ENCODE measurements at regions not wholly inside any gene's neighbourhood (a gene's known extent, or its start where the extent isn't known, plus 50 kb on each side); places are given as distances from the start of the nearest gene placed in this dataset.
"Not testable (repeated sequence)": the region's sequence is repeated elsewhere in the genome, so short reads cannot be mapped to it uniquely, and the experiment has no call there.

DNA sequence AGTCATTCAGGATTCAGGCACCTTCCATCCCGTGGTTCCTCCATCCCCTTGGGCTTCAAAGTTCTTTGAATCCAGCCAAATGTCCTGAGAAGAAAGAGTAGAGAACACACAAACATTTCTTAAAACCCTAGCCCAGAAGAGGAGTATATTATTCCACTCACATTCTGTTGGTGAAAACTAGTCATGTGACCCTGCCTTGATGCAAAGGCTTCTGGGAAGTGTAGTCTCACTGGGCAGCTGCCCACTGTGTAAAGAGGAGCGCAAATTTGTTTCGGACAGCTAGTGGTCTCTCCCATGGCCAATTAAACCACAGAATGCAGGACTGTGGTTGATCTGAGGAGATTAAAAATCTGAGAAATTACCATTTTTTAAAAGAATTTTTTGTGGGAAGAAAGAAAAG, 304.4 kb downstream of the SUCLA2 start:
- no peak for DNase-seq (ENCODE audit: low spot score)

DNA sequence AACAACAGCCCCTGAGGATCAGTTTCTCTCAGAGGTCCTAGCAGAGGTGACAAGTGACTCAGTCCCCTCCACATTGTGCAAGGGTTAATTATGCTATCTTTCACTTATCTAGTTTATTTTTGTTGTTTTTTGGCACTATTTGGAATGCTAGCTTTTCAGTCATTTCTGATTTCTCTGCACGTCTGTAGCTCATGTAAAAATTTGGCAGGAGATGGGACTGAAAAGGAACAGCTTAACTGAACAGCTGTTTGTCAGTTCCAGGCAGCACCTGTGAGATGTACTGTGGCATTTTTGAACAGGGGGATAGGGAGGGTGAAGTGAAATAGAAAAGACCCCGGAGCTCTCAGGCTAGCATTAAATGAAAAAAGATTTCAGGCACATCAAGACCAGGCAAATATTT, 313.5 kb downstream of the SUCLA2 start:
- no peak for DNase-seq (ENCODE audit: low spot score)

DNA sequence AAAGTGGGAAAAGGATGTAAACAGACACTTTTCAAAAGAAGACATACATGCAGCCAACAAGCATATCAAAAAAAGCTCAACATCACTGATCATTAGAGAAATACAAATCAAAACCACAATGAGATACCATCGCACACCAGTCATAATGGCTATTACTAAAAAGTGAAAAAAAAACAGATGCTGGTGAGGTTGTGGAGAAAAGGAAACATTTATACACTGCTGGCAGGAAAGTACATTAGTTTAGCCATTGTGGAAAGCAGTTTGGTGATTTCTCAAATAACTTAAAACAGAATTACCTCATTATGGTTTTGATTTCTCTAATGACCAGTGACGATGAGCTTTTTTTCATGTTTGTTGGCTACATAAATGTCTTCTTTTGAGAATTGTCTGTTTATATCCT, 315.9 kb downstream of the SUCLA2 start:
- not testable (repeated sequence) for DNase-seq (ENCODE audit: low spot score)

DNA sequence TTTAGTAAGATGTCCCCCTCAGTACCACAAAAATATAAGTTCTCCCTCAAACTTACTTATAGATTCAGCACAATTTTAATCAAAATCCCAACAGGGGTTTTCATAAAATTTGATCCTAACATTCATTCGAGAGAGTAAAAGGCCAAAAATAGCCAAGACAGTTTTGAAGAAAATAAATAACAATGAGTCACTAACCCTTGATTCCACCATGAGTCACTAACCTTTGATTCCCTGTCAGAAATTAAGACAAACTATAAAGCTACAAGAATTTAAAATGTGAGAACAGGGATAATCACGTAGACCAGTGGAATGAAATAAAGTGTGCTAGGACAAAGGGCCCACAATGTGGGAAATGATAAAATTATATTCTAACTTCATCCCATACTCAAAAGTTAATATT, 320.3 kb downstream of the SUCLA2 start:
- DNase-seq (ENCODE audit: low spot score): peak; percentile 14

DNA sequence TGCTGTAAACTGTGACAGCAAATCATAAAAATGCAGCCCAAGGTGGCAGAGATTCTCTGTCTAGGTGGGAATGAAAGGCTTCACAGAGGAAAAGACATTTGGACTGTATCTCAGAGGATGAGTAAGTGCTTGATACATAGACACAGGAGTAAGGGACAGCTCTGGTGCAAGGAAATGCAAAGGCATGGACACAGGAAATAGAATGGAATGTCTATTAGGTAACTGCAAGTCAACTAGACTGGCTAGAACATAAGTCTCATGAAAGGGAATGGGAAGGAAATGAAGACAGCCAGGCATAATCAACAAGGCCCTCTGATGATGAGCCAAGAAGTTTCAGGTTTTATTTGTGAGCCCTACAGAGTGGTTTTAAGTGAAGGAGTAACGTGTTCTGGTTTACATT, 321.7 kb downstream of the SUCLA2 start:
- DNase-seq (ENCODE audit: low spot score): peak; percentile 7

DNA sequence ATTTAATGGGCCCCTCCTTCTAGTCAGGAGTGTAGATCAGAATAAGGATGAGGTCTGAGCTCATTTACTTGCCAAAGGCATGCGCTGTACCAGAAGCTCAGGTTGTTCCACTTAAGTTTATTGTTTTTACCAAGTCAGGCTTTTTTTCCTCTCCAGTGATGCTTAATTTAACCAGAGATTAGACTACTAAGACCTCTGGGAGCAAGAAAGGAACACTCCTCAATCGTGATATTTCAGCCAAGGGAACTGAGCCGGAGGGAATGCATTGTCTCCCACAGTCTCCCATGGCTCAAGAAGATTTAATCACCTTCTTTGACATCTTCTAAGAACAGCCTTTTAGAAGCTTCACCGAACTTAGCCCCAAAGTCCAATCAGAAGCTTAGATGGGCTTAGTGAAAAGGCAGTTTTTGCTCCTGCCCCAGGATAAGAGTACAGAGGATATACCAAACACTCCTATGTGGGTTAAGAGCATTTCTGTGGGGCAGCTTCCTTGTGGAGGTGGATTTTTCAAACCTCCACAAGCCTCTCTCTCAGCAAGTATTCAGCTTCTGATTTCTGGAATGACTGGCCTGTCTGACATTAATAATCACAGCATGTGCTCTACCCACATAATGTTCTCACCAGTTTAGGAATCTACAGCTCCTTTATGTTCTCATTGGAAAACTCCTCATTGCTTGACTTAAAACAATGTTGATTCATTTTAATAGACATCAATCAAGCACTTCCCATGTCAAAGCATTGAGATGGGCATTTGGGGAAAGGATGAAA, 322.7 kb downstream of the SUCLA2 start:
- no peak for DNase-seq (ENCODE audit: low spot score)

DNA sequence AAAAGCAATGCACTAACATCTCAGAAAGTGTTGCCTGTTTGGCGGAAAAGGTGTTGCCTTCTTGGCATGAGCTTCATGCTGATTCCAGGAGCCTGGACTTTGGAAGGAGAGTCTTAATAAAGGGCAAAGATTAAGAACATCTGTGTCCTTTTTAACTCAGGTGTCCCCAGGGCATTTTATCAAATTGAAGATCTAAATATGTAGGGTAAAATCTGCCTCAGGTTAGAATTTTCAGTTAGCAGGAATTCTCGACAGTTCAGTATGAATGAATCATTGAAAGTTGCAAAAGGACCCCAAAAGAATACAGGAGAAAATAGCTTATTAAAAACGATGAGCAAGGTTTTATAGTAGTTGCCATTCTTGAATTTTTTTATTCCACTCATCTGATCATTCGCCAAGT, 325.2 kb downstream of the SUCLA2 start:
- no peak for DNase-seq (ENCODE audit: low spot score)

DNA sequence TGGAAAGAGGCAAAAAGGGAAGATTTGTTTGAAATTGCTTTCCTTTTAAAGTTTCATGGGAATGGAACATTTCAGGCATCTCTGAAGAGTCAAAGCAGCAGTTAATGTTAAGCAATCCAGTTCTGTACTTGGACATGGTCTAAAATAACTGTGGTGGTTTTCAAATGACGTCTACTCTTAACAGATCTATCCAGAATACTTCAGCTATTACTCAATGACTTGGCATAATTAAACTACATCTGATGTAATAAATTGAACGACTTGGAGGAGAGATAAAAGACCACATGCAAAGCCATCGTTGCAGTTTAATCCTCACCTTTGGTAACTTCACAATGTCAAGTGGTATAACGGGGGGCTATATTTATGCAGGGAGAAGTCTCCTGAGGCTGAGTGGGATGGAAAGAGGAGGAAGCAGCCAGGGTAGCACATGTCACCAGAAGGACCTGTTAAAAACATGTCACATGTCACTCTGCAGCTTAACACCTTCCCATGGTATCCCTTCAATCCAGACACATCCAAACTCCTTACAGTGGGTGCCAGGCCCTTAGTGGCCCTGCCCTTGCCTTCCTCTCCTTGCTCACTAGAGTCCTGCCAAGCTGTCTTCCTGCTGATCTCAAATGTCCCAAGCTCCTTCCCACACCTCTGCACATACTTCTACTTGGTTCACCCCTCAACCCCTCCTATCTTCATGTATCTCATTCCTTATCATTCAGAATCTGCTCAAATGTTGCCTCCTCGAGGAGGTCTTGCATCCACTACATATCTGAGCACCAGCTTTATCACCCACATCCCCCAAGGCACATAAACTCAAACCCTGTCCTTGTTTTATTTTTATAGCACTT, 327.8 kb downstream of the SUCLA2 start:
- DNase-seq (ENCODE audit: low spot score): no peak

DNA sequence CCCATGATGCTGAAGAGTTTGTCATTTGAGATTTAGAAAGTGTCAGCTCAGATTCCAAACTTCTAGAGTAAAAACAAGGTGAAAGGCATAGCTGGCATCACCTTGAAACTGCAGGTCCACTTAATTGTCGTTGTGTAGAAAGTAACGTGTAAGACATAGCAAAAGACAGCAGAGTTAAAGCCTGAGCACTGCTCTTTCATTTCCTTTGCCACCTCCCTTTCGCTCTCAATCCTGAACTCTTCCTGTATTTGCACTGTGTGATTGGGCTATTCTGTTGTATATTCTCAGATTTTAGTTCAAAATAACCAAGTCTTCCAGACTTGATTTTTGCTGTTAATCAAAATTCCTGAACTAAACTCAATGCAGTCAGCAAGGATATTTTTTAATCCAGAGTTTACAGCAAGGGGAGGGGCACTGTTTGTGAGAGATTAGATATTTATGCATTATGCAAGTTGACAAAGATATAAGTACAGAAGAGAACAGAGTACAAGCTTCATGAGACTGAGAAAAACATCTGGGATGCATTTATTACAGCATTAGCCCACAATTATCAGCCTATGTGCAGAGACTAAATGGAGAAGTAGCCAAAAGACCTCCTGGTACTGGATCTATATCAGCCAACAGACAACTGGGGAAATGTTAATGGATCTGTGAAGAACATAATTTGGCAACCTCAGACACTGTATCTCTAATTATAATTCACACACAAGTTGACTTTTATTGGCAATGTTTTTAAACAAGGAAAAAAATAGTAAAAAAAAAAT, 328.6 kb downstream of the SUCLA2 start:
- no peak for DNase-seq (ENCODE audit: low spot score)

DNA sequence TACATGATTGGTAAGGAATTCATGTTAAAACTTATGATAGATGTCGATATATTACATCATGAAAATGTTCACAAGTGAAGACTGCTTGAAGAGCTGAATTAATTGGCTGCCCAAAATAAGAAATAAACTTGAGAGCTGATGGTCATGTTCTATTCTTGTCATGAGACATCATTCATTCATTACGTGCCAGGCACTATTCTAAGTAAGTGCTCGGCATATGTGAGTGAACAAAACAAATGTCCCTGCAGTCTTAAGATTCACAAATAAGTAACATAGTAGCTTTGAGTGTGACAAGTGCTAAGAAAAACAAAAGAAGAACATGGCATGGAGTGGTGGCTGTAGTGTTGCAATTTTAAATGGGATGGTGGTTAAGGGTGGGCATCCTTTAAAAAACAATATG, 329.3 kb downstream of the SUCLA2 start:
- DNase-seq (ENCODE audit: low spot score): no peak

DNA sequence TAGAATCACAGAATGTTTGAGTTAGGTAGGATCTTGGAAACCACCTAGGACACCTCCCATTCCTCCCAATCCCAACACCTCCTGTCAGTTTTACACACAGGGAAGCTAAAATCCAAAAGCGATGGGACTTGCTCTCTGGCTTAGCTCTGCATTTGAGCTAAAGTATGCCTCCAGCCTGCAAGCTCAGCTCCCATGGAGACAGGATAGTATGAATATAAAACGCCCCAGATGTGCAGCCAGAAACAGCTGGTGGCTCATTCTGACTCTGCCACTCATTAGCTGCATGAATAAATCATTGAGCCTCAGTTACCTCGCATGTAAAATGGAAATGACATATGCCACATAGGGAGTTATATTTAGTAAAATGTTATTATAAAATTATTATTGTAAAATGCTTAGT, 336.0 kb downstream of the SUCLA2 start:
- no peak for DNase-seq (ENCODE audit: low spot score)

DNA sequence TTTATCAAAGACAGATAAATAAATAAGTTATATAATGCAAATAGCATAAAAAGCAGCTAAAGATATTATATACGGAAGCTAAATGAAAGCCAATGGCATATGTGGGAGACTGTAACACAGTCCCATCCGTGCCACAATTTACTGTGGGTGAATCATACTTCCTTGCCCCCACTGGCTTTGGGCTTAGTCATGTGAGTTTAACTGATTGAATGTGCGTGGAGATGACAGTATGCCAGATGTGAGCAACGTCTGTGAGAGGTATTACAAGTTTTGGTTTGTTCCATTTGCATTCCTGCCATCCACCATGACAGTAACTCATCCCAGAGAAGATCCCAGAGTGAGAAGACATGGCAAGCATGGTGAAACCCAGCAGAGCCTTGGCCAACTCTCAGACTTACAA, 340.0 kb downstream of the SUCLA2 start:
- peak; percentile 4 for DNase-seq (ENCODE audit: low spot score)

DNA sequence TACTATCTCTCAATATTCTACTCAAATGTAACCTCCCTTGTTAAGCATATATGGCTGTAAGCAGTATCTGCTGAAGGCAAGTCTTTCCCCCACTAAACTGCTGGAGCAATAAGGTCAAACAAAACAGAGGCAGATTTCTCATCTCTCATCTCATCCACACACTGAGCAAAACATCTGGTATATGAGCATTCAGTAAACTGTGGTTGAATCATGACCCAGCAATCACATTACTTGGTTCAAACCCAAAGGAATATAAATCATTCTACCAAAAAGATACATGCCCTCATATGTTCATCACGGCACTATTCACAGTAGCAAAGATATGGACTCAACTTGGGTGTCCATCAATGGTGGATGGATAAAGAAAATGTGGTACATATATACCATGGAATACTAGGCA, 344.4 kb downstream of the SUCLA2 start:
- no peak for DNase-seq (ENCODE audit: low spot score)

DNA sequence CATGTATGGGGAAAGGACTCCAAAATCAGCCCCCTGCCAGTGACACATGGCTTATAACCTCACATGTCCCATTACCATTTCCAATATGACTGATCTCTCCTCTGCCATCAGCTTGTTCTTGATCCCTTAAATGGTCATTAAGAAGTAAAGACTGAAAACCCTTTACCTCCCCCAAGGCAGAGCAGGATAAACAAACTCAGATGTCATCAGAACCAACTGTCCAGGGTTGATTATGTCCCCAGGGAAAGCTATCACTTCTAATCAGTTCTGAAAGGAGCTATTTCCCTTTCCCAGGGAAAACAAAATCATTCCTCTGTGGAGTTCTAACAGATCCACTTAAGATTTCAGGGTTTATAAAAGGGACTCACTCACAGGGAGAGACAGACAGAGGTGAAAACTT, 350.9 kb downstream of the SUCLA2 start:
- no peak for DNase-seq (ENCODE audit: low spot score)

DNA sequence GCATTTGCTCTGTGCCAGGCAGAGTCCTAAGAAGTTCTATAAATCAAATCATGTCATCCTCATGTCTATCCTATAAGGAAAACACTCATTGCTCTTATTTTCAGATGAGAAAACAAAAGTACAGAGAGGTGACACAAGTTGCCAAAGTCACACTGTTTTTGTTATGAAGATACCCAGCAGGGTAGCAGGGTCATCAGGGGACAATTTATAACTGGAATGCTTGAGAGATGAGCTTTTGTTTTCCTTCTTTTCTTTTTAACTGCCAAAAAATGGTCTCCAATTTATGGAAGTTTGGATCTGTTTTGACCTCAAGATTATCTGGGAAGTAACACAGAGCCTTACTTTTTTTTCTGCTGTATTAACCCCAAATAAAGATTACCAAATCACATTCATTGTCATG, 354.1 kb downstream of the SUCLA2 start:
- DNase-seq (ENCODE audit: low spot score): no peak

DNA sequence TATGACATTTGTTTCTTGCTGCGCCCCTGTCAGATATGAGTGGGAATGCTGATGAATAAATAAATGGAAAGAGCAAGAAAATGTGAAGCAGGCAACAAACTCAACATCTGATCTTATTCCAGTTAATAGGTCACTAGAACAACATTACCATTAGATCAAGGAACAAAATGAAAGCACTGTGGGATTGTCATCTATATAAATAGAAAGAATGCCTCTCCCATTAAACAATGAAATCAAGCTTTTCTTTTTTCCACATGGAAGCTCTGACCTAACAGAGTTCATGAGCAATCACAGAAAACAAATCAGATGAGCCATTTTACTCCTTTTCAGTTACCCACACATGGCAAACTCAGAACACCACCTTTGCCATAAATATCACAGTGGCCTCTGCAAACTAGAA, 354.8 kb downstream of the SUCLA2 start:
- no peak for DNase-seq (ENCODE audit: low spot score)

DNA sequence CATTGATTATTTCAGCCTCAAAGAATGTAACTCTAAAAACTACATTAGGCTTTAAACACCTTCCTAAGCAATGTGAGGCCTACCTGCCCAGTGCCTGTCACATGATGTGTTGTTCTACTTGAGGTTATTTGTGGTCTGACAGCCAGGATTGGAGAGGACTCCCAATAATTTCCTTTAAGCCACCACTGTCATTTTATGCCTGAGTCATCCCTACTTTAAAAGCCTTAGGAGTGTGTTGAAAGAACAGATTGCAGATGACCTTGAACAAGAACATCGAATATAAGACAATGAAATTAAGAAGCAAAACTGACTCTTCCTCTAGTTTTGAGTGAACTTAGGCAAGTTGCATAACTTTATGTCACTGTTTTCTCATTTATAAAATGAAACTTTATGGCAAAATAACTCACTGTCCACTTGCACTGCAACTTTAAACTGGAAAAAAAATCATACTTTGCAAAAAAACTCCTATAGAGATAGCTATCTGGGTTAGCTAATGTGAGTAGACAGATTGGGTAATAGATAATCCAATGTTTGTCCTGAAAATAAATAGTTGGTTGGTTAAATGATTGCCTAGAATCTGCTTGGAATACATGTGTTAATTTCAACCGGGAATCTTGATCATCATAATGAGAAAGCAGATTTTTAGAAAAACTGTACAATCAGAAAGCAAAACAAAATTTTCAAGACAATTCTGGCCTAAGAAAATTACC, 361.2 kb downstream of the SUCLA2 start:
- DNase-seq (ENCODE audit: low spot score): no peak

DNA sequence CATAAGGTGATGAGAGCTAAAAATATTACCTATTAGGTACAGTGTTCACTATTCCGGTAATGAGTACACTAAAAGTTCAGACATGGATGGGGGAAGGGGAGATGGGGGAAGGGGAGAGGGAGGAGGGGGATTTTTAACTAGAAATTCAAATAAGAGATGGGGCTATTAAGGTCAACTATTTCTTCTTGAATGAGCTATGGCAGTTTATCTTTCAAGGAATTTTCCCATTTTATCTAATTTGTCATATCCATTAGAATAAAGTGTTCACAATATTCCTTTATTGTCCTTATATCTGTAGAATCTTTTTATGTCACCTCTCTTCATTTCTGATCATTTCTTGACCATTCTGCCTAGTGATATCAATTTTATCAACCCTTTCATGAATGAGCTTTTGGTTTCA, 362.4 kb downstream of the SUCLA2 start:
- no peak for DNase-seq (ENCODE audit: low spot score)

DNA sequence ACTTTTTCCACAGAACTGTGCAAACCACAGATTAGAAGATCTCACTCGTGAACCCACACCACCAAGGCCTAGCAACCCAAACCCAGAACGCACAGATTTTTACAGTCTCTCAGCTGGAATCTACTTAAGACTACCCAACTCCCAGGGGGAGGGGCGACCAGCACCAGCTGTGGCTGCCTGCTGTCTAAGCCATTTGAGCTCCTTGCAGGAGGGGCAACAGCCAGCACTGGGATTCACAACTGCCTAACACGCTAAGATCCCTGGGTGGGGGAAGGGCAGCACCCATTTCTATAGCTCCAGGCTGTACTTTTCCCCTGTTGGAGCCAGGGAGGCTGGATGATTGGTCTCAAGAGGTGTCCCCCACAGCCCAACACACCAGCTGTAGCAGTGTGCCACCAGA, 368.8 kb downstream of the SUCLA2 start:
- DNase-seq (ENCODE audit: low spot score): no peak

DNA sequence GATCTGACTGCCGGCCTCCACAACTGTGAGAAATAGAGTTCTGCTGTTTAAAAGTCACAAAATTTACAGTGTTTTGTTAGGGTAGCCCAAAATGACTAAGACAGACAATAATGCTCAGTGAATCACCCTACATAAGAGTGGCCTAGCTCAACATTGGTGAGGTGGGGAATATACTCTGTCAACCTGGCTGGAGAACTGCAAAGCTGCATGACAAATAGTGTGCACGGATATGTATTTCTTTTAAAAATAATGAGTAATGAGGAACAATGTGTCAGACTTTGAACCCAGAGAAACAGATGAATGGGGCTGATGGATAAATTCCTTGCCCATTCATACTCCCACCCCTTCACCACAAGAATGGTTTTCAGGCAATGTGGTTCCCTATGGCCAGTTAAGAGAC, 372.4 kb downstream of the SUCLA2 start:
- no peak for DNase-seq (ENCODE audit: low spot score)

DNA sequence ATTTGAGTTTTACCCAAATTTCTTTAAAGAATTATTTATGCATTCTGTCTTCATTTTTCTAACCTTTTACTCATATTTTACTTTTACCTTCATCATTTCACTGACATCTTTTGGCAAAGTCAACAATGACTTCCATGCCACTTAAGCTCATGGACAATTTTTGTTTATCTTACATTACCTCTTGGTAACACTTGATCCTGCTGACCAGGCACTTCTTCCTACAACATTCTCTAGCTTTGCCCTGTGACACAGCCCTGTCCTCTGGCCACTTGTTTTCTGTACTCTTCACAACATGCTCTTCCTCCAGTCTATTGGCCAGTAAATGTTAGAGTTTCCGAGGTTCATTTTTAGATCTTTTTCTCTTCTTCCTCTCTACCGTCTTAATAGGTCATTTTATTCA, 377.2 kb downstream of the SUCLA2 start:
- no peak for DNase-seq (ENCODE audit: low spot score)

DNA sequence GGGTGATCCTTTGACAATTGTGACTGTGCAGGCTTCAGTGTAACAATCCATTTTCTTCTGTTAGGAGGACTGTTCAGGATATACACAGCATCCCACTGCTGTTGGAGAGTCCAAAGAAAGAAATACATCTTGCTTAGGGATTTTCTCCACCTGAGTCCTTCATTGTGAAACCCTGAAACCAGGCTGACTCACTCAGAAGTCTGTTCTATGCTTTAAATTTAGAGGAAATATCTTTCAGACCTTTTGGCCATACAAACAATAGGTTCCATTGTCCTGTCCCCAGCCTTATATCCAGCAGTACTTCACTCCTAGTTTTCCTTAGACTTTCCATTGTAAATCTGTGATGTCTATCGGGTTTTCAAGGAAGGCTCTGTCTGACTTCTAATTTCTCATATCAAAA, 379.1 kb downstream of the SUCLA2 start:
- no peak for DNase-seq (ENCODE audit: low spot score)
